ENCODE measurements at regions not wholly inside any gene's neighbourhood (a gene's known extent, or its start where the extent isn't known, plus 50 kb on each side); places are given as distances from the start of the nearest gene placed in this dataset.

GRCh38 chr12:34389378-34390170 is 367.3 kb downstream of the ALG10 start:
- TF ChIP-seq CTCF (IDR thresholded peaks at IDR 0.05; ENCODE audit: low read depth, low read length) (no peak), POLR2A (IDR thresholded peaks at IDR 0.05; ENCODE audit: extremely low read depth, insufficient read length) (no peak), MAX (IDR thresholded peaks at IDR 0.05; ENCODE audit: low read depth, low read length) (no peak)
